CD14-positive monocyte (primary cell): ENCODE measurements at regions not wholly inside any gene's neighbourhood (a gene's known extent, or its start where the extent isn't known, plus 50 kb on each side); places are given as distances from the start of the nearest gene placed in this dataset.

Experiments used
- DNase-seq, 3 donors: peaks; one replicate each; pipeline ENCODE4 v3.0.0-alpha.2; 2011 to 2022
- H2AFZ ChIP-seq: 2 replicates; pipeline ENCODE4 v1.6.0; 2012; ENCODE audit warnings: mild to moderate bottlenecking, low read depth, low read length, inconsistent platforms; ENCODE audit not compliant: insufficient read depth, poor library complexity, severe bottlenecking
- H3K27ac ChIP-seq, 2 donors: 1 replicate in 1 of 2; 2 replicates in 1 of 2; pipeline ENCODE4 v1.5.1; 2012 to 2013; ENCODE audit warnings: low read length in 2 of 2, control low read depth in 1 of 2, inconsistent platforms in 1 of 2, low read depth in 1 of 2, mild to moderate bottlenecking in 1 of 2
- H3K27me3 ChIP-seq, 2 donors: one replicate each; pipeline versions ENCODE4 v1.6.0 to v1.6.1; 2011 to 2013; ENCODE audit warnings: low read length in 2 of 2; ENCODE audit not compliant: control insufficient read depth in 2 of 2, insufficient read depth in 2 of 2
- H3K36me3 ChIP-seq, 2 donors: replicated peaks in 1 of 2; 1 replicate in 1 of 2; 2 replicates in 1 of 2; pipeline versions ENCODE4 v1.5.1 to v1.6.1; 2012 to 2013; ENCODE audit warnings: low read length in 2 of 2, control low read depth in 1 of 2, inconsistent platforms in 1 of 2, mild to moderate bottlenecking in 1 of 2; ENCODE audit not compliant: insufficient read depth in 2 of 2, control insufficient read depth in 1 of 2
- H3K4me1 ChIP-seq, 2 donors: 1 replicate in 1 of 2; 2 replicates in 1 of 2; pipeline versions ENCODE4 v1.5.1 to v1.6.1; 2012 to 2013; ENCODE audit warnings: low read length in 2 of 2, control low read depth in 1 of 2, inconsistent platforms in 1 of 2, mild to moderate bottlenecking in 1 of 2, moderate library complexity in 1 of 2; ENCODE audit not compliant: insufficient read depth in 2 of 2, control insufficient read depth in 1 of 2
- H3K4me2 ChIP-seq: replicated peaks from 2 replicates; pipeline ENCODE3; 2012; ENCODE audit warnings: low read length, moderate library complexity, mild to moderate bottlenecking; ENCODE audit not compliant: poor library complexity, severe bottlenecking; ENCODE audit errors: extremely low read depth
- H3K4me3 ChIP-seq, 3 experiments: fragments of 200-600 bp in 1 of 3; sonication (generic) in 1 of 3; replicated peaks in 1 of 3; 1 replicate in 2 of 3; 2 replicates in 1 of 3; pipeline ENCODE4 v1.5.1; 2011 to 2013; ENCODE audit warnings: low read length in 3 of 3, mild to moderate bottlenecking in 3 of 3, control low read depth in 2 of 3, low read depth in 2 of 3, inconsistent platforms in 1 of 3, moderate library complexity in 1 of 3
- H3K79me2 ChIP-seq: 2 replicates; pipeline ENCODE4 v1.6.0; 2012; ENCODE audit warnings: mild to moderate bottlenecking, control low read depth, inconsistent platforms, low read length, moderate library complexity; ENCODE audit not compliant: insufficient read depth
- H3K9ac ChIP-seq: 2 replicates; pipeline ENCODE4 v1.6.0; 2017; ENCODE audit warnings: low read length, mild to moderate bottlenecking; ENCODE audit not compliant: insufficient read depth, poor library complexity, severe bottlenecking
- H3K9me3 ChIP-seq, 2 donors: replicated peaks in 1 of 2; 1 replicate in 1 of 2; 2 replicates in 1 of 2; pipeline versions ENCODE4 v1.5.1 to v1.6.1; 2012 to 2013; ENCODE audit warnings: low read length in 2 of 2, control low read depth in 1 of 2; ENCODE audit not compliant: control insufficient read depth in 1 of 2, insufficient read depth in 1 of 2
- H4K20me1 ChIP-seq: 2 replicates; pipeline ENCODE4 v1.6.0; 2012; ENCODE audit warnings: mild to moderate bottlenecking, low read length, control low read depth, moderate library complexity; ENCODE audit not compliant: insufficient read depth
- H3K27ac Mint-ChIP-seq, 7 donors: one replicate each; pipeline ENCODE4 v1.8.0; 2020; ENCODE audit warnings: mild to moderate bottlenecking in 7 of 7, mixed read lengths in 7 of 7, moderate library complexity in 6 of 7, inconsistent platforms in 2 of 7
- H3K27me3 Mint-ChIP-seq, 3 donors: one replicate each; pipeline ENCODE4 v1.8.0; 2021 to 2022; ENCODE audit warnings: low read depth in 3 of 3, mild to moderate bottlenecking in 3 of 3, mixed read lengths in 3 of 3, moderate library complexity in 3 of 3, inconsistent platforms in 1 of 3
- H3K36me3 Mint-ChIP-seq, 2 donors: one replicate each; pipeline ENCODE4 v1.8.0; 2020; ENCODE audit warnings: mixed read lengths in 2 of 2, inconsistent platforms in 1 of 2, mild to moderate bottlenecking in 1 of 2
- H3K4me1 Mint-ChIP-seq: one replicate; pipeline ENCODE4 v1.8.0; 2020; ENCODE audit warnings: mild to moderate bottlenecking, mixed read lengths
- H3K4me3 Mint-ChIP-seq, 2 donors: one replicate each; pipeline ENCODE4 v1.8.0; 2020; ENCODE audit warnings: mild to moderate bottlenecking in 2 of 2, mixed read lengths in 2 of 2, moderate library complexity in 1 of 2
- H3K9me3 Mint-ChIP-seq, 7 donors: one replicate each; pipeline ENCODE4 v1.8.0; 2020 to 2022; ENCODE audit warnings: mixed read lengths in 7 of 7, mild to moderate bottlenecking in 6 of 7, moderate library complexity in 6 of 7, inconsistent platforms in 2 of 7
- CTCF ChIP-seq: fragments of 200-600 bp; IDR thresholded peaks from one replicate; pipeline ENCODE4 v1.8.0; 2022; ENCODE audit warnings: antibody characterized with exemption, mild to moderate bottlenecking
- WGBS: methylation state at CpG from one replicate; pipeline ENCODE4 v1.1.5; 2013; ENCODE audit warnings: missing lambda C conversion rate; ENCODE audit not compliant: insufficient coverage; 5-methylcytosine and 5-hydroxymethylcytosine counted together
- intact Hi-C, 2 donors: fragments of 100-400 bp; cut with micrococcal nuclease; formaldehyde crosslinking; loops; one replicate each; pipeline versions ENCODE4 v1.15.0 to v1.15.1; 2023

DNA sequence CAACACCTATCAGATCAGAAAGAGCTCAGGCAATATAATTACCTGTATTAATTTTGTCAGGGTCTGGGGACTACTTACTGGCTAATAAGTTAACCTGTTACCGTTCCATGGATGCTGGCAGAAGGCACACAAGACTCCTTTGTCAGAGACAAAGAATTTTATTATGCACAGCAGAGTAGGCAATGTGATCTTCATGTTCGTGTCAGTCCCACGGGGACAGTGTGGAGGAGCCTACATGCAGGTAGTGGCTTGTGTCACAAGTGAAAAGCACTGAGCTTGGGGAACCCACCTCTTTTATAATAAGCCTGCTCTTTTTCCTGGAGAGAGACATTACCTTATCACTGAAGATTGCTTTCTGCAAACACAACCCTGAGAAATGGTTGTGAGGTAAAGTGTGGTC, 96.9 kb downstream of the CD164 start:
- Mint-ChIP-seq H3K27ac (no peak overlapping the region), H3K4me1 (peaks cover 24% of the 10 kb centered on the region), H3K9me3 (no peaks in the 10 kb centered on the region), H3K27me3 (peaks cover 0 to 6% (median 0%) of the 10 kb centered on the region in 3 donors), H3K36me3 (no peaks in the 10 kb centered on the region), H3K4me3 (no peak overlapping the region)
- H3K79me2 ChIP-seq: no peaks in the 10 kb centered on the region
- no peaks in the 10 kb centered on the region for H4K20me1 ChIP-seq
- peaks cover 13 to 14% of the 10 kb centered on the region in 2 donors for H3K4me1 ChIP-seq
- H3K4me2 ChIP-seq: no peak overlapping the region
- H3K9me3 ChIP-seq: no peaks in the 10 kb centered on the region
- WGBS: 78% methylated on average over 1 of the region's 3 CpGs
- intact Hi-C loops: no loop called here
- DNase-seq: no peak
- no peak overlapping the region for H3K27ac ChIP-seq
- H3K27me3 ChIP-seq: no peaks in the 10 kb centered on the region
- H3K9ac ChIP-seq: no peak overlapping the region
- H3K36me3 ChIP-seq: no peaks in the 10 kb centered on the region
- TF ChIP-seq CTCF: no peak
- H2AFZ ChIP-seq: no peak overlapping the region
- H3K4me3 ChIP-seq: no peak overlapping the region

- Mint-ChIP-seq H3K4me1 (peaks cover 24% of the 10 kb centered on the region), H3K4me3 (no peak overlapping the region), H3K9me3 (no peaks in the 10 kb centered on the region), H3K36me3 (no peaks in the 10 kb centered on the region), H3K27me3 (peaks cover 0 to 6% (median 0%) of the 10 kb centered on the region in 3 donors), H3K27ac (no peak overlapping the region)
- Histone ChIP-seq H3K9ac (no peak overlapping the region), H3K27ac (no peak overlapping the region), H3K79me2 (no peaks in the 10 kb centered on the region), H4K20me1 (no peaks in the 10 kb centered on the region), H3K36me3 (no peaks in the 10 kb centered on the region), H3K4me1 (peaks cover 13 to 14% of the 10 kb centered on the region in 2 donors), H3K4me3 (no peak overlapping the region), H3K4me2 (no peak overlapping the region), H3K9me3 (no peaks in the 10 kb centered on the region), H2AFZ (no peak overlapping the region), H3K27me3 (no peaks in the 10 kb centered on the region)
- DNase-seq: no peak
- intact Hi-C loops: no loop called here
- WGBS: 67% methylated on average over 1 of the region's 2 CpGs
- no peak for TF ChIP-seq CTCF
Observed at GRCh38 chr6:109284675-109285074, 97.6 kb downstream of the CD164 start.
